DMS53 treated with DMSO at 0.1 percent for 48 hours (cell line): ENCODE measurements at regions not wholly inside any gene's neighbourhood (a gene's known extent, or its start where the extent isn't known, plus 50 kb on each side); places are given as distances from the start of the nearest gene placed in this dataset.

Experiments used
- DNase-seq: peaks from one replicate; lab custom pipeline; 2025; ENCODE audit not compliant: unreplicated experiment; lab: John Stamatoyannopoulos, UW

DNA sequence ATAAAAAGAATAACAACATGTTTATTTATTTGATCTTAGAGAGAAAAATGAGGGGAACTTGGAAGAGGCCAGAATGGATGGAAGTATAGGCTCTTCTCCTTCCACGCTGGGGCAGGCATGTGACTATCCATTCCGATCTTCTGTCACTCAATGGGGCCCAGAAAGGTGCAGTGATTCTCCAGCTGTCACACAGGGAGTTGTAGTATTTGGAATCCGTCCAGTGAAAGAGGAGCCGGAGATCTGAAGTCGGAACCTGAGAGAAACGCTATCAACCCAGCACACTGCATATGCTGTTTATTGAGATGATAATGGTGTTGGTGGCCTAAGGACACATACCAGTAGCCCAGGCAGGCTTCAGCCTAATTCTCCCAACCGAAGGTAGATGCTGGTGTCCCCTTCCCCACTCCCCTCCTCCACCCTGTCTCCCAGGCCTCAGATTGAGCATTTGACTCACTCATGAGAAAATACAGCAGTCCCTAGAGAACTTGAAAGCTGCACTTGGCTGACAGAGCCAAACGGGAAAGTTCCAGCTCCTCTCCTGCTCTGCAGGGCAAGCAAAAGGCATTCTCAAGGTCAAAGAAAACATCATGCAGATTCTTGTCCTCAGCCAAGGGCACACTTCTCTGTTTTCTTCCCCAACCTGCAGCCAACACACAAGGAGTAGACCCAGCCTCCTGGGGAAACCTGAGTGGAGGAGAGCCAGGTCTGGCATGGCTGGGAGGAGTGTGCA, 100.4 kb downstream of the IRF2BPL start:
- no peak for DNase-seq

GRCh38 chr14:76926521-76927251, 100.5 kb downstream of the LRRC74A start:
- no peak for DNase-seq

- DNase-seq = no peak
Observed at GRCh38 chr14:76925097-76925441, 98.9 kb downstream of the LRRC74A start.

GRCh38 chr14:76924371-76925096, 98.3 kb downstream of the LRRC74A start:
- DNase-seq = peak; percentile 75

GRCh38 chr14:76923431-76924370, 97.5 kb downstream of the LRRC74A start:
- DNase-seq = no peak

DNA sequence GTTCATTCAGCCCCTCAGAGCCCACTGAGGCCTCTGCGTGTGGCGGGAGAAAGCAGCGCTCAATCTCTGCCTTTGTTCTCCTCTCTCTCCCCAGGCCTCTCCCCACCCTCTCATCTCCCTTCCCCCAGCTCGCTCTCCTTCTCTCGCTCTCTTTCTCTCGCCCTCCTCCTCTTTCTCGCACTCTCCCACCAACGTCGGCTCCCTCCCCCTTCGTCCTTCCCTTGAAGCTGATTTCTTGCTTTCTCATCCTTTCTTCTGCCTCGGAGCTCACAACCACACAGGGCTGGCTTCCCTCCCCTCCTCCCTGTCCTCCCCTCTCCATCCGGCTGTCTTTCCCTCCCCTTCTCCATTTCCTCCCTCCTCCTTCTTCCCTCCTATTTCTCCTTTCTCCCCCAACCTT, 96.4 kb downstream of the LRRC74A start:
- DNase-seq = no peak

DNA sequence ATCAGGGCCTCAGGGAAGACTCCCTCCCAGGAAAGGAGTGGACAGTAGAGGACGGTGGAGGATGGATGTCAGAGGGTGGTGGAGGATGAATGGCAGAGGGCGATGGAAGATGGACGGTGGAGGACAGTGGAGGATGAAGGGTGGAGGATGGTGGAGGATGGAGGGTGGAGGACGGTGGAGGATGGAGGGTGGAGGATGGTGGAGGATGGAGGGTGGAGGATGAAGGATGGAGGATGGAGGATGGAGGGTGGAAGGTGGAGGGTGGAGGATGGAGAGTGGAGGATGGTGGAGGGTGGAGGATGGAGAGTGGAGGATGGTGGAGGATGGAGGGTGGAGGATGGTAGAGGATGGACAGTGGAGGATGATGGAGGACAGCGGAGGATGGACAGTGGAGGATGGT, 95.9 kb downstream of the LRRC74A start:
- no peak for DNase-seq

DNA sequence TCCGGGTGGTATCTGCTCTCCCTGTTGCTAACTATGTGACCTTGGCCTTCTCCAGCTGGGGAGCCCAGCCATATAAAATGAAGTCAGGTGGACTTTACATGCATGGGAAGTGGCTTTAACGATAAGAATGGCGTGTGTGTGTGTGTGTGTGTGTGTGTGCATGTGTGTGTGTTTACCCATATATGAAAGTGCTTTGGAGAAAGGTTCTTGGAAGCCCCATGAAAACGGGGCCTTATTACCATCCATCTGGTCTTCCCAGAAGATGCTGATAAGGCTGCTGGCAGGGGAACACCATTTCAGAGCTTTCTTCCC, 94.8 kb downstream of the LRRC74A start:
- no peak for DNase-seq

DNA sequence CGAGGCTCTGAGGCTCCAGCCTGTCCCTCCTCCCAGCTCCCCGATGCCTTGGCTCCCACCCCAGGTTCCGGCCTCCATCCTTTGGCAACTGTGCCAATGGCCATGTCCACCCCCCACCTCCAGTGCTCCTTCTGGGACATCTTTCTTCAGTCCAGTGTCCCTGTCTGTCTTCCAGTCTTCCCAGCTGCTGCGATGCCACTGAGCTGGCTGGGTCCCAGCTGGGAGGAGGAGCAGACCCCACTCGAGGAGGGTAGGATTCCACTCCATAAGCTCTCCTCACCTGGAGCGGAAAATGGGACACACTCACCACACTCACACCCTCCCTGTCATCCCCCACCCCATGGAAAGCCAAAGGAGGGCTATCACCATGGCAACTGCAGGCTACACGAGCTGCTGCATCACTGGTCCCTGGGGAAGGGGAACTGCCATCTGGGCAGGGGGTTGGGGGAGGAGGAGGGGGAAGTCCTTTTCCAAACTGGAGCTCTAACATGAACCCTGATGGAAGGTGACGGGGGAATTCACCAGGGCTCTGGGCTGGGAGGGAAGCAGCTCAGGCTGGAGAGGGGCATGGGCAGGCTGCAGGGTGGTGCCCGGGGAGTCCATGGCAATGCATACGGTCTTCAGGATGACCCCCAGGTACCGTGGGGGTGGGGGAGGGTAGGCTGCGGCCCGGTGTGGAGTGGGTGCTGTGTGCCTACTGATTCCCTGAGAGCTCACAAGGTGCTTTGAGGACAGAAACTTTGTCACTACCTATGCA, 94.3 kb downstream of the LRRC74A start:
- no peak for DNase-seq

DNA sequence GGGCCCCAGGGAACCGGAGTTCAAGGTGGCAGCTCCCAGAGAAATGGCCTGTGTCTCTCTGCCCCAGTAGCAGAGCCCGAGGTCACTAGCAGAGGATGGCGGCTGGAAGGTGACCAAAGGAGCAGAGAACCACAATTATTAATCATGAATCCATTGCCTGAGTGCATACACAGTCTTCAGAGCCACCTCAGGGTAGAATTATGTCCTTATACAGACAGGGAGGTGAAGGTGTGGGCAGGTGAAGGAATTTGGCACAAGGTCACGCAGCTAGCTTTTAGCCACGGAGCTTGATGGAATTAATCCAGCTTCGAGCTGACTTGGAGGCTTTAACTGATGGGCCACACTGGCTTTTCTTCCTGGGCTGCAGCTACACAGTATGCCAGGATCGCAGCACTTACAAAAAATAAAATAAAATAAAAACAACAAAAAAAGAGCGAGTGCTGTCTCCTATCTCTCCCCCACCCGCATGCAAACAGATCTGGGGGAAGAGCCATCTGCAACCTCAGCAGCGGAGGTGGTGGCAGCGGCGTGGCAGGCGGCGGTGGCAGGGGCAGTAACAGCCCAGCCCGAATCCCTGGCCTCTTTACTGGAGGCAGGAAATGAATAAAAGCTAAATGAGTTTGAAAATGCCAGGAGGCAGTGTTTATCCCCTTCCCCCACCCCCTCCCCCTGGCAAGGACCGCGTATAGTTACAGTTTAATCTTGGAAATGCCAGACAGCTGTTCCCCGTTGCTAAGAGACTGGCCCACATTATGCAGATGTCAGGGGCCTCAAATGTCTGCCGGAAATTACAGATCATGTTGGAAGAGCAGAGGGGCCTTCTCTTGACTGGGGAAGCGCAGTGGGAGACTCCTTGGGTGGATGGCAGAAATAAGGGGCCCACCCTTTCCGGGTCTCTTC, 93.5 kb downstream of the LRRC74A start:
- peak; percentile 87 for DNase-seq
